Lower leg skin (tissue), 4 donors: ENCODE measurements at regions not wholly inside any gene's neighbourhood (a gene's known extent, or its start where the extent isn't known, plus 50 kb on each side); places are given as distances from the start of the nearest gene placed in this dataset.

ENCODE experiments used
- DNase-seq, 2 donors: peaks; one replicate each; pipeline ENCODE4 v3.0.0-alpha.2; 2019; ENCODE audit warnings: low spot score in 2 of 2
- H3K4me3 ChIP-seq: fragments of 200-600 bp; sonication (generic); 2 replicates; pipeline ENCODE4 v1.5.1; 2017; ENCODE audit warnings: mild to moderate bottlenecking, low read depth; ENCODE audit not compliant: poor library complexity, severe bottlenecking
- POLR2A ChIP-seq, 2 donors: fragments of 450-650 bp; IDR thresholded peaks; one replicate each; pipeline ENCODE4 v1.6.1; 2016 to 2017; ENCODE audit warnings: antibody characterized with exemption in 2 of 2, mild to moderate bottlenecking in 1 of 2, moderate library complexity in 1 of 2
- WGBS, 2 donors: methylation state at CpG; one replicate each; pipeline ENCODE4 v1.1.5; 2018; 5-methylcytosine and 5-hydroxymethylcytosine counted together
- intact Hi-C: fragments of 100-400 bp; cut with DNase I; formaldehyde crosslinking; loops from one replicate; pipeline ENCODE4 v1.15.0; 2023; ENCODE audit warnings: low total_unique reads
- TF ChIP-seq, protein P1 (sequence below), 3 donors: fragments of 450-650 bp; IDR thresholded peaks; one replicate each; pipeline ENCODE4 v1.5.1; 2016; ENCODE audit warnings: antibody characterized with exemption in 3 of 3, mild to moderate bottlenecking in 3 of 3, moderate library complexity in 2 of 3

GRCh38 chr1:19569786-19570185 lies 74.3 kb upstream of the NBL1 start:
- DNase-seq = no peak
- WGBS, 2 donors = 89% methylated on average over 3 of the region's 3 CpGs
- H3K4me3 ChIP-seq = no peak overlapping the region
- intact Hi-C loops = no loop called here
- TF ChIP-seq, protein P1, sequence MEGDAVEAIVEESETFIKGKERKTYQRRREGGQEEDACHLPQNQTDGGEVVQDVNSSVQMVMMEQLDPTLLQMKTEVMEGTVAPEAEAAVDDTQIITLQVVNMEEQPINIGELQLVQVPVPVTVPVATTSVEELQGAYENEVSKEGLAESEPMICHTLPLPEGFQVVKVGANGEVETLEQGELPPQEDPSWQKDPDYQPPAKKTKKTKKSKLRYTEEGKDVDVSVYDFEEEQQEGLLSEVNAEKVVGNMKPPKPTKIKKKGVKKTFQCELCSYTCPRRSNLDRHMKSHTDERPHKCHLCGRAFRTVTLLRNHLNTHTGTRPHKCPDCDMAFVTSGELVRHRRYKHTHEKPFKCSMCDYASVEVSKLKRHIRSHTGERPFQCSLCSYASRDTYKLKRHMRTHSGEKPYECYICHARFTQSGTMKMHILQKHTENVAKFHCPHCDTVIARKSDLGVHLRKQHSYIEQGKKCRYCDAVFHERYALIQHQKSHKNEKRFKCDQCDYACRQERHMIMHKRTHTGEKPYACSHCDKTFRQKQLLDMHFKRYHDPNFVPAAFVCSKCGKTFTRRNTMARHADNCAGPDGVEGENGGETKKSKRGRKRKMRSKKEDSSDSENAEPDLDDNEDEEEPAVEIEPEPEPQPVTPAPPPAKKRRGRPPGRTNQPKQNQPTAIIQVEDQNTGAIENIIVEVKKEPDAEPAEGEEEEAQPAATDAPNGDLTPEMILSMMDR (IDR thresholded peaks at IDR 0.05) = no peak
- no peak for TF ChIP-seq POLR2A (IDR thresholded peaks at IDR 0.05)

DNA sequence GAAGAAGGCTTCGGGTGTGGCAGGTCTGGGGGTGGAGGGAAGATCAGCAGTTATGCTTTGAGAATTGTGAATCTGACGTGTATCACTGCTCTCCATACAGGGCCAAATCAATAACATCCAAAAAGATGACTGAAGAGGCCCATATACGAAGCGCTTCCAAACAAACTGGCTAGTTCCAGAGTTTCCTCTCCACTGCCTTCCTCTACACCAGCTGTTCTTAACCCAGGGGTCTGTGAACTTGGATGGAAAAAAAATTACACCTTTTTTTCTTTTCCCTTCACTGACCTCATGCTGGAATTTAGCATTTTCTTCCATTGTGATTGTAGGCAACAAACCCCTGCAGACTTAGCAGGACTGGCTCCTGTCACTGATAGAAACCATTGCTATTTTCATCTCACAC lies 77.1 kb upstream of the NBL1 start:
- DNase-seq = no peak
- intact Hi-C loops = no loop called here
- 75 to 86% methylated on average over 4 of the region's 4 CpGs for WGBS, 2 donors
- TF ChIP-seq, protein P1 (IDR thresholded peaks at IDR 0.05) = no peak
- no peak for TF ChIP-seq POLR2A (IDR thresholded peaks at IDR 0.05)
- no peak overlapping the region for H3K4me3 ChIP-seq

DNA sequence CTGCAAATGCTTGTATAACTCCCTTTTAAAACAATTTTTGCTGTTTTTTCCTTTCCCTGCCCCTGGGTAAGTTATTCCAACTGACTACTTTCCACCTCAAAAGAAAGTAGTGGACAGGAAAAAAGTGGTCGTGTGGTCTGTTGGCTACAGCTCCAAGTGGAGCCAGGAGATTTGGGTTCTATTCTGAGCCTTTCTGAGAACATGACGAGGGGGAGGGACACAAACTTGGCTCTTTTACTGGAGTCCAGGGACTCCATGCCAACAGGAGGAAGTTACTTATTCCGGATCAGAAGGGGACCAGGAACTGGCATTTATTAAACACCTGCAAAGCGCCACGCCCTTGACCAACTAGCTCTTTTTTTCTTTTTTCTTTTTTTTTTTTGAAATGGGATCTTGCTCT lies 79.0 kb upstream of the CAPZB start:
- intact Hi-C loops = no loop called here
- no peak overlapping the region for H3K4me3 ChIP-seq
- 52 to 59% methylated on average over 5 of the region's 5 CpGs for WGBS, 2 donors
- TF ChIP-seq POLR2A (IDR thresholded peaks at IDR 0.05) = no peak
- TF ChIP-seq, protein P1 (IDR thresholded peaks at IDR 0.05) = no peak
- no peak for DNase-seq

GRCh38 chr1:19563324-19564097 lies 78.2 kb upstream of the CAPZB start:
- peak; percentile 50 to 90 for DNase-seq
- H3K4me3 ChIP-seq = no peak overlapping the region
- TF ChIP-seq, protein P1 (IDR thresholded peaks at IDR 0.05) = no peak
- TF ChIP-seq POLR2A (IDR thresholded peaks at IDR 0.05) = no peak
- intact Hi-C loops = no loop called here
- 15 to 28% methylated on average over 15 of the region's 15 CpGs for WGBS, 2 donors

DNA sequence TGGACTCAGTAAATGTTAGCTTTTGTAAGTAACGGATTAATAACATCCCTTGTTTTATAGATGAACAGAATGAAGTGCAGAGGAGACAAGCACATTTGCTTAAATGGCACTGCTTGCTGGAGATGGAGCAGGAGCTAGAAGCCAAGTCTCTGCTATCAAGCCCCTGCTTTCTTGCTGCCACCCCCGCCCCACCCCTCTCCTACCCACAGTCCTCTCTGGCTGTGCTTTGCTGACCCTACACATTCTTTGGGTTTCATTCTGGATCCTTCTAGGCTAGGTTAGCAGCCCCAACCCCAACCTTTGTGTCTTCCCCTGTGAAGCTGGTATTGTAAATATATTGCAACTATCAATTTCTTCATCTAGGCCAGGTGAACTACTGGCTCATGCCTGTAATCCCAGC lies 77.5 kb upstream of the CAPZB start:
- no peak for DNase-seq
- intact Hi-C loops = no loop called here
- TF ChIP-seq, protein P1 (IDR thresholded peaks at IDR 0.05) = no peak
- TF ChIP-seq POLR2A (IDR thresholded peaks at IDR 0.05) = no peak
- 80 to 95% methylated on average over 2 of the region's 2 CpGs for WGBS, 2 donors
- H3K4me3 ChIP-seq = no peak overlapping the region

DNA sequence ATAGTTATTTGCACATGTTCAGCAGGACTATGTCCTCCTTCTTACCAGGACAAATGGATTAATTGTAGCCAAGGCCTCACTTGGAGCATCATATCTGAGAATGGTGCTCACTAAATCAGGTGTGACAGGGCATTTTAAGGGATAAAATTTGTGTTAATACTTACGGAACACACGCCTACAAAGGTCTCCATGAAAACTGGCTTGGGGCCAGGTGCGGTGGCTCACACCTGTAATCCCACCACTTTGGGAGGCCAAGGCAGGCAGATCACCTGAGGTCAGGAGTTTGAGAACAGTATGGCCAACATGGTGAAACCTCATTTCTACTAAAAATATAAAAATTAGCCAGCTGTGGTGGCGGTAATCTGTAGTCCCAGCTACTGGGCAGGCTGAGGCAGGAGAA lies 75.1 kb upstream of the CAPZB start:
- intact Hi-C loops = no loop called here
- DNase-seq = no peak
- 85 to 88% methylated on average over 4 of the region's 4 CpGs for WGBS, 2 donors
- no peak overlapping the region for H3K4me3 ChIP-seq
- TF ChIP-seq, protein P1 (IDR thresholded peaks at IDR 0.05) = no peak
- TF ChIP-seq POLR2A (IDR thresholded peaks at IDR 0.05) = no peak
